ENCODE measurements at regions not wholly inside any gene's neighbourhood (a gene's known extent, or its start where the extent isn't known, plus 50 kb on each side); places are given as distances from the start of the nearest gene placed in this dataset.

DNA sequence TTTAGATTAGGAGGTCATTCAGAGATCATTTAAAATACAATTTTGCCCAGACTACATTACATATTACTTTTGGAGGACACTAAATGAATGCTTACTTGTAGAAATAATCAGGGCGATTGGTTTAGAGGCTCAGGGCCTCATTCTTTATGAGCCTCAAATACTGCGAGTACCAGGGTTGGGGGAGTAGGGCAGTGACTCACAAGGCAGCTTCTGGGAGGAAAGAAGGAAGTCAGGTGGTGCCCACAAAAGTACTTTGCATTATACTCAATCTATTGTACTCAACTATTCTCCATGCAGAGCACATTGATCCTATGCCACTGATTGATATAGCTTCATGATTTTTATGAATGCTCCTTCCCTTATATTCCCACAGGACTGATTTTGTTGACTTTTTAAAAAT lies 166.9 kb downstream of the SOCS6 start:
- no peak for DNase-seq (ENCODE audit: low read depth)

DNA sequence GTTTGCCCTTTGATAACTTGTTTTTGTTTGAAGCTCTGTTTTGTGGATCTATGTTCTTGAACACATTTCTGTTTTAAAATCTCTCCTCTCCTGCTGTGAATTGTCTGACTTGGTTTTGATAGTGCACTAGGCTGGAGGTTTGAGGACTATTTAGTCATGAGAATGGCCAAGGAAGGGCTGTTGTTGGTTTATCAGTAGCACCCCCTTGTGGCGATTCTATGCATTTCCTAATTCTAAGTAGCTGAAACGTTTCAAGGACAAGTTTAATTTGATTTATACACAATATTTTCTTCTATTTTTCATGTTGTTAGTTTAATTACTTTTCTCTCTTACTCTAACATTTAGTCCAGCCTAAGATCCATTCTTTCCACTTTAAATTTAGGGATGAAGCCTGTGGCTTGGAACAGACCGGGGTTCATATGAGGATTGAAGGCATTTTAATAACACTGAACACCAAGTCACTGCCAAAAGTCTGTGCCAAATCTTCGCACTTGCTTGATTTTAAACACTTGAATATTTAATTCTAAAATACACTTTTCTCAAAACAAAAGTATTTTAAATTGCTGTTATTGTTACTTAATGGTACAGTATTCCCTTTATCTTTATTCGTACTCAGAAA lies 166.0 kb downstream of the SOCS6 start:
- DNase-seq (ENCODE audit: low read depth) = no peak

DNA sequence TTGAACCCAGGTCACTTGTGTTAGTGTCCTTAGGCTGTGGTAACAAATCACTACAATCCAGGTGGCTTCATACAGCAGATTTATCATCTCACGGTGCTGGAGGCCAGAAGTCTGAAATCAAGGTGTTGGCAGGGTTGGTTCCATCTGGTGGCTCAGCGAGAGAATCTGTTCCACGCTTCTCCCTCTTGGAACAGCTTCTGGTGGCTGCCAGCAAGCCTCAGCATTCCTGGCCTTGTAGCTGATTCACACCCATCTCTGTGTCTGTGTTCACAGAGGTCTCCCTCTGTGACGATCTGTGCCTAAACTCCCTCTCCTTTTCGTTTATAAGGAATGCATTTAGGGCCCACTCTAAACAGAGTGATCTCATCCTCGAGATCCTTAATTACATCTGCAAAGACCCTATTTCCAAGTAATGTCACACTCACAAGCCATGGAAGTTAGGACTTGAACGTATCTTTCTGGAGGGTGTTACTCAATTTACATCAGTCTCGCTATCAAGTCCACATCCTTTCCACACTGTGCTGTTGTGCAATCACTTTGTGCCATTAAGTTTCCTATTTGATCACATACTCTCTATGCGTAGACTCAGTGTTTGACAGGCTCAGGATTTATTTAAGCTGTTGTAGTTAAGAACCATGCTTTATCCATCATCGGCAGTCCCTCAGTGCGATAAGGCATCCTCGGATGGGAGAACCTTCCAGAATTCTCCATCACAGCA lies 164.4 kb downstream of the SOCS6 start:
- DNase-seq (ENCODE audit: low read depth) = no peak

DNA sequence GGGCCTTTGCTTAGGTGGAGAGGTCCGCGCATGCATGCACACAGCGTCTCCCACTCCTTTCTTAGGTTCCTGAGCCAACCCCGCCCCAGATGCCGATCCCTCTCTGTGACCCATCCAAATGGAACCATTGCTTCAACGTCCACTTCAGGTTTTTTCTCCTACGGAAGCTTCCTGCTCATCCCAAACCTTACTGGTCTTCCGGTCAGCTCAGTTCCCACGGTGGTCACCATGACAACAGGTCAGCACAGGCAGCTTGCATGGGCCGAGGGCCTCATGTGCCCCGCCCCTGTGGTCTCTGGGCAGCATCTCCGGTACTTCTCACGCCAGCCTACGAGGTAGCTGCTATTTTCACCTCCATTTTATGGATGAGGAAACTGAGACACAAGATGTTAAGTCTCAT lies 163.7 kb downstream of the SOCS6 start:
- DNase-seq (ENCODE audit: low read depth) = no peak

DNA sequence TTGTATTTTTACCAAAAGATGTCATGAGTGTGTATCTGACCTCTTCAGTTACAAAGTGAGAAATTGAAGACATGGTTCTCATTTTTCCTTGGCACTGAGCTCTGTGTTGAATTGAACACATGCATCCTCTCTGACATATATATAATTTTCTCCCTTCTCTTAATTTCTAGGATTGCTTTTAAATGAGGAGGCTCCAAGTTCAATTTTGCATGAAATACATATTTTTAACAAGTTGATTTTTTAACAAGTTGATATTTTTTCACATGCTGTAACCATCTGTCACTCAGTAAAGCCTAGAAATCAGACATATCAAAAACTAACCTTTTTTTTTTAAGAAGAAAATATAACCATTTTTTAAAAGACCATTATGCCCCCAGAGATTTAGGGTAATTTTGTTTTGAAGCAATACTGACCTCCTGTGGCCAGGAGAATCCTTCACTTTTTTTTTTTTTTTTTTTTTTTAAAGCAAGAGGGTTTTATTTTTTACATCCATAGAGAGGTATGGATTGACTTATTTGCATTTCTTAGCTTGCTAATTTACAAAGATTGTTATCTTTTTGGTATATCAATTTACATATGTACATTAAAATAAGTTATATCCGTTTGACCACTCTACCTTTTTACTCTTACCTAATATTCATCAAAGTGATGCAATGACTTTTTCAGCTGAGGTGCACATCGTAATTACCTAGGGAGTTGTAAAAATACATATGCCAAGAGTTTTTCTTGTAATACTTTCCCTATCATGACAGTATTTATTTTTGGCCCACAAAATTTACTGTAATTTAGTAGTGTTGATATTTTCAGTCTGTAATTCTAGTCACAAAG lies 161.8 kb downstream of the SOCS6 start:
- no peak for DNase-seq (ENCODE audit: low read depth)

DNA sequence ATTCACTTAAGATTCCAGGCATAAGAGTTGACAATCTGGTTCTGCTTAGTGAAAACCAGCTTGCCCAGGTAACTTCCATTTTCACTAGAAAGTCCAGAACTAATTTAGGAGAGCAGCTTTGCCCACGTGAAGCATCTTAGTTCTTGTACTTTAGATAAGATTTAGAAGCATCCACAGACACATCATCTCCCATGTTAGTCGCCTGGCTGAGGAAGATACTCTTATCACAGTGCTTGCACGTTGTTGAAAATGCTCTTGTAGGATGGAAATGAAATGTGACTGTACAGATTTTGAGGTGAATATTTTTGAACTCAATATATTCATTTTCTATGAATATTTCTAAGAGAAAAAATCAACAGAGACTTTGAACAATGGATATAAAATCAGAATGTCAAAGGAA lies 159.7 kb downstream of the SOCS6 start:
- no peak for DNase-seq (ENCODE audit: low read depth)

DNA sequence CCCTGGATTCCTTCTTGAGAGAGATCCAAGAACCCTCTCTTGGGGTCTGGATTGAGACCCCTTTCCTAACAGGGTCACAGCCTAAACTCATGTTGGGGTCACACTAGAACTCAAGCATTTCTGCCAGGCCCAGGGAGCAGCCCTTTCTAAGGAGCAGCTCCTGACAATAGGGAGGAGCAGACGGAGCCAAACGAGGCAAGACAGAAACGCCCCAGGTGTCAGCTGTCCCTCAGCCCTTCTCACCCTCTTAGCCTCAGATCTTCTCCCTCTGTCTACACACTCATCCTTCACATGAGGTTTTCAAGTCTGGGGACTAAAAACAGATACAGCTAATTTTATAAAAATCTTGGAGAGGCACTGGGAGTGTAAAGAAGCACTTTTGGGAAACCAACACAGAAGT lies 157.2 kb downstream of the SOCS6 start:
- DNase-seq (ENCODE audit: low read depth) = no peak

DNA sequence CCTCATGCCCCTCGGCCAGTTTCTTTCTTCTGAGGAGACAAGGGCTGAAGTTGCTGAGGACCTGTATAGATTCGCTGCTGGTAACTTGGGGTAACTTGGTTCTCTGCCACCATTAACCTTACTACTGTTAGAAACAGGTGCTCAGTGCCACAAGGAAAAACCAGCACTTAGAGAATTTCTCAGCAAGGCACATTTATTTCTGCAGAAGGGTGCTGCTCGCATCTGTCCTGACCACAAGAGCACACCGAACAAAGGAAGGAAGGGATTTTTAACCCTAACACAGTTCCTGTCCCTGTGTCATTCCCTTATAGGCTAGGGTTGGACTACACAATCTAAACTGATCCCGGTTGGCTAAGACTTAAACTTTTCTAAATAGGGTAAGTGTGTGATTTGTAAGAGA lies 154.1 kb downstream of the SOCS6 start:
- DNase-seq (ENCODE audit: low read depth) = no peak

DNA sequence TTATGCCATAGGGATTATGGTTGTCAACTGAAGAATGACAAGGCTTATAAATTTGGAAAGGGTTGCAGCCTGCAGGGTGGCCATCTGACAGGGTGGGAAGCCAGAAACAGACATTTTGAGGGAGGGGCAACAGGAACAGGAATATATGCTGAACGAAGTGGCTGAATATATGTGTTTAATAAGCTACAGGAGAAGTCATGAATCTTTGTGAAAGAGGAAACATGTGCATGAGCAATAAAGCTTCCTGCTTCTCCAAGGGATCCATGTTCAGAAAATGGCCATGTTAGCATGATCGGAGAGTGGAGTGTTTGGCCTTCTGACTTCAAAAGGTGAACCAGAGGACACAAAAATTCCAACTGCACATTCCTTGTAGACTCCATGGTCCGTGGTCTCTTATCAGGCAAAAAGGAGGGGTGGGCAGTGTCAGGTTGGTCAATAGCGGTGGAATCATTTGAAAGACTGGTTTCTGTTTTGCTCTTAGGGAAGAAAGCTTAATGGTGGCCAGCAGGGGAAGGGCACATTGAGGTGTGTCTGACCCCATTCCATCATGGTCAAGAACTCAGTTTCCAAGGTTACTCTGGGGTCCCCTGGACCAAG lies 144.1 kb downstream of the SOCS6 start:
- DNase-seq (ENCODE audit: low read depth) = no peak

DNA sequence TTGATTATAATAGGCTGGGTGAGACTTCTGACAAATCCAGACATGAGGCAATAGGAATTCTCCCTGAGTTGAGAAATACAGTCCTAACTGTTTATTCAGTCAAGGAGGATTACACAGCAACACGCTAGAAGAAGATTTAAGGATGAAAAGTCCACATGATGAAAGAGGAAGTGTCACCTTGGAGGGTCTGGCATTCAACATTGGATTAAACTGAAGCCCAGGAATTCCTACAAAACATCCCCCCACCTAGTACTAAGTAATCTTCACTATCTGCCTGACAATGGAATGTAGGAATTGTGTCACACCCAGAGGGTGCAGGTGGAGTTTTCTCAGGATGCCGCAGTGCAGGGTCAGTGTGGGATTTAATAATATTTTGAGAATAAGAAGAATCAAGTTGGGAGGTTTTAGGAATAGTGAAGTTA lies 142.4 kb downstream of the SOCS6 start:
- DNase-seq (ENCODE audit: low read depth) = no peak

DNA sequence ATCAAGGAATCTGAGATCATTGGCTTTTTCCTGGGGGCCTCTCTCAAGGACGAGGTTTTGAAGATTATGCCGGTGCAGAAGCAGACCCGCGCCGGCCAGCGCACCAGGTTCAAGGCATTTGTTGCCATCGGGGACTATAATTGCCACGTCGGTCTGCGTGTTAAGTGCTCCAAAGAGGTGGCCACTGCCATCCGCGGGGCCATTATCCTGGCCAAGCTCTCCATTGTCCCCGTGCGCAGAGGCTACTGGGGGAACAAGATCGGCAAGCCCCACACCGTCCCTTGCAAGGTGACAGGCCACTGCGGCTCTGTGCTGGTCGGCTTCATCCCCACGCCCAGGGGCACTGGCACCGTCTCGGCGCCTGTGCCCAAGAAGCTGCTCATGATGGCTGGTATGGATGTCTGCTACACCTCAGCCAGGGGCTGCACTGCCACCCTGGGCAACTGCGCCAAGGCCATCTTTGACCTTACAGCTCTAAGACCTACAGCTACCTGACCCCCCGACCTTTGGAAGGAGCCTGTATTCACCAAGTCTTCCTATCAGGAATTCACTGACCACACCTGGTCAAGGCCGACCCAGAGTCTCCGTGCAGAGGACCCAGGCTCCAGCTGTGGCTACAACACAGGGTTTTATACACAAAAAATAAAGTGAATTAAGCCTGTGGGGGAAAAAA lies 141.8 kb downstream of the SOCS6 start:
- DNase-seq (ENCODE audit: low read depth) = no peak

DNA sequence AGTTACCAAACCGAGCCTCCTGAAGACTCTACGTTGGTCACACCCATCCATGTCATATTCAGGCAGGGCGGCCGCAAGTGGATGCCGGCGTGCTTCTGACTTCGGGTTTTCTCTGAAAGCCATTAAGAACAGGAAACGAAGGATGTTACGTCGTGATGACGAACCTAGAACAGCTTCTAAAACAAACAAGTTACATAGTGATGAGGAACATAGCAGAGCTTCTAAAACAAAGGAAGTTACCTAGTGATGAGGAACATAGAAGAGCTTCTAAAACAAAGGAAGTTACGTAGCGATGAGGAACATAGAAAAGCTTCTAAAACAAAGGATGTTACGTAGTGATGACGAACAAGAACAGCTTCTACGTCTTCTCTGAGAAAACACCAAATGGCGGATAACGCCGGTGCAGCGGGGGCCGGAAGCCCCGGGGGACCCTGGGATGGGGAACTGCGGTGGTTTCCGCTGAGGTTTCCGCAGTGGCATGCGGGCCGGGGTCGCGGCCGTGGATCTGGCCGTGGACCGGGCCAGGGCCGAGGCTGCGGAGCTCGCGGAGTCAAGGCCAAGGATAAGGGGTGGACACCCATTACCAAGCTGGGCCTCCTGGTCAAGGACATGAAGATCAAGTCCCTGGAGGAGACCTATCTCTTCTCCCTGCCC lies 141.1 kb downstream of the SOCS6 start:
- no peak for DNase-seq (ENCODE audit: low read depth)

DNA sequence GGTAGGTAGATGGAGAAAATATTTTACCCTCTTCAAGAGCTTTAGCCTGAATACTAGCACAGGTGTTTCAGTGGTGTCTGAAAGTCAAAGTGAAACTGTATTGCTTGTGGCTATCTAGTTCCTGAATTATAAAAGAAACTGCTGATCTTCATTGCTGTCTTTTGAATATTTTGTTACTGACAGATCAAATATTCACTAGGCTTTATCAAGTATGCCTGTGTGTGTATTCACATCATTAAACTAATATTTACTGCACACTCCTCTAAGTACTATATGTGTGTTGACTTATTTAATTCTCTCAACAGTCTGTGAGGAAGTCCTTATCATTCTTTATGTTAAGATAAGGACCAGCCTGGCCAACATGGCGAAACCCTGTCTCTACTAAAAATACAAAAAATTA lies 139.6 kb downstream of the SOCS6 start:
- DNase-seq (ENCODE audit: low read depth) = no peak

DNA sequence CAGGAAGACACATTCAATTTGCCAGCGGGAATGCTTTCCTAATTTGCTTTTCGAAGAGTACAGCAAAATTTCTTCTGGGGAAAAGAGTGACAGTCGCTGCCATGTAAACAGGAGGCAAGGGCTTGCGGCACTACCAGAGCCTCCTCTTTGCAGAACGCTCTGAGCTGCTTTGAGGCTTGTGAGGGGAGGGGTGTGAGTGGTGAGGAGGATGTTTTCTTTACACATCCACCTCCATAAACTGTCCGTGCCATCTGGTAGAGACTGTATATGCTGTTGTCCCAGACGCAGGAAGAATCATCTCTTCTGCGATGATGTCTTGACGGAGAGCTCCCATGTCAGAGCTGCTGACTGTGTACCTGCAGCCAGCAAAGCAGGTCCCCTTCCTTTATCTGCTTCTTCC lies 138.0 kb downstream of the SOCS6 start:
- DNase-seq (ENCODE audit: low read depth) = no peak

DNA sequence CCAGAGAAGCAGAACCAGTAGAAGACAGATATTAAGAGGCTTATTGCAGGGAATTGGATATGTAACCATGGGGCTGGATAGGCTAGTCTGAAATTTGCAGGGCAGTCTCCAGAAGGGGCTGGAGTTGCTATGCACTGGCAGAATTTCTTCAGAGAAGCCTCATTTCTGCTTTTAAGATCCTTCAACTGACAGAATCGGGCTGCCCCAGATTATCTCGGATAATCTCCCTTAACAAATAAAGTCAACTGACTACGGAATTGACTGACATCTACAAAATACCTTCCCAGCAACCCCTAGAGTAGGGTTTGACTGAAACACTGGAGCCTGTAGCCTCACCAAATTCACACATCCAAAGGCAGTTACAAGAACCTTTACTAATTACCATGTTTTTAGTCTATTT lies 136.4 kb downstream of the SOCS6 start:
- no peak for DNase-seq (ENCODE audit: low read depth)

DNA sequence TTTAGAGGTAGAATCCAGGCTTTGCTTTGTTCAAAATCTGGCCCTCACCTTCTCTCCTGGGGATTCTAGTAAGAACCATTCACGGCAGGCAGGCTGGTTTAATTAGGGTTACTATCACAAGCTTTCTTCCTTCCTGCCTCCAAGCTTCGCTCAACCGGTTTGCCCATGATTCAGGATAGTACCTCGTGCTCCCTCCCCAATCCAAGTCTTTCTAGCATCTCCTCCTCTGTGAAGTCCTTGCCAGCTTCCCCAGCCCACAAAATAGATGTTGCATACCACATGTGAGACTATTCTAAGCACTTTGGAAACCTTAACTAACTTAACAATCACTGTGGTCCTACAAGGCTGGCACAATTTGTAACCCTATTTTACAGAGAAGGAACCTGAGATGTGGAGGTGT lies 135.1 kb downstream of the SOCS6 start:
- no peak for DNase-seq (ENCODE audit: low read depth)

DNA sequence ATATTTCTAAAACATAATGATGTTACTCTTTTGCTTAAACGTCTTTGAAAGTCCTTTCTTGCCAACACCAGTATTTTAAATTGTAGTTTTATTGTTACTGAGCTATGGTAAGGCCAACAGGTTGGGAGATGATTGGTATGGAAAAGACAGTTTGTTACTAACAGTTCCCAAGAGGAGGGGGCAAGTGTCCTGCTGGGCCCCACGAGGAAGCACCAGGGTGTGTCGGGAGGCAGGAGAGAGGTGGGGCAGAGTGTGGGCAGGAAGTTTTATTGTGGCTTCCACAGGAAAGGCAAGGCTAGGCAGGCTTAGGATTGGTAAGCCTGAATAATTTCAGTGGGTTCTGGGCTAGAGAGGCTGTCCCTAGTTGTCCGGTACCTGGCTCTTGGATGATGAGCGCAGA lies 134.3 kb downstream of the SOCS6 start:
- no peak for DNase-seq (ENCODE audit: low read depth)

DNA sequence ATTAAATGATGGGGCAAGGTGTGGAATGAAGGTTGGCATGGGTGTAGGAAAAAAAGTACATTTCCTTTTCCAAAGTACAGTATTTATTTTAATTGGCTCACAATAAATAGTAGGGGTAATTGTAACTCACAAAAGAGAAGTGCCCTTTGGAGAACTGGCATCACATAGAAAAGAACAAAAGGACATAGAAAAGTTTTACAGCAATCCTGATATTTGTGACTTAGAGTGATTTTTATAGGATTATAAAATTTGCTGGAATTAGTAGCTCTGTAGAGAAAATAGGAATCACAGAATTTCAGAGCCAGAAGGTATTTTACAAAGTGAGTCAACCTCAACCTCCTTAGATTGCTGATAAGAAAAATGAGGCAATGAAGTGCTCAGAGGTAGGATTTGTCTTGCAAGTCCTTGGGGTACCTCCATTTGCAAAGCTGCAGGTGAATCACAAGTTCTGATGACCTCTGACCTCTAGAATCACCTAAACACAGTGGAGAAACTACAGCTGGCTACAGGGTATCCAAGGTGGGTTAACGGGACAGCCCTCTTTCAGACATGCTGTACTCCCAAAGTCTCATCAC lies 133.6 kb downstream of the SOCS6 start:
- no peak for DNase-seq (ENCODE audit: low read depth)

DNA sequence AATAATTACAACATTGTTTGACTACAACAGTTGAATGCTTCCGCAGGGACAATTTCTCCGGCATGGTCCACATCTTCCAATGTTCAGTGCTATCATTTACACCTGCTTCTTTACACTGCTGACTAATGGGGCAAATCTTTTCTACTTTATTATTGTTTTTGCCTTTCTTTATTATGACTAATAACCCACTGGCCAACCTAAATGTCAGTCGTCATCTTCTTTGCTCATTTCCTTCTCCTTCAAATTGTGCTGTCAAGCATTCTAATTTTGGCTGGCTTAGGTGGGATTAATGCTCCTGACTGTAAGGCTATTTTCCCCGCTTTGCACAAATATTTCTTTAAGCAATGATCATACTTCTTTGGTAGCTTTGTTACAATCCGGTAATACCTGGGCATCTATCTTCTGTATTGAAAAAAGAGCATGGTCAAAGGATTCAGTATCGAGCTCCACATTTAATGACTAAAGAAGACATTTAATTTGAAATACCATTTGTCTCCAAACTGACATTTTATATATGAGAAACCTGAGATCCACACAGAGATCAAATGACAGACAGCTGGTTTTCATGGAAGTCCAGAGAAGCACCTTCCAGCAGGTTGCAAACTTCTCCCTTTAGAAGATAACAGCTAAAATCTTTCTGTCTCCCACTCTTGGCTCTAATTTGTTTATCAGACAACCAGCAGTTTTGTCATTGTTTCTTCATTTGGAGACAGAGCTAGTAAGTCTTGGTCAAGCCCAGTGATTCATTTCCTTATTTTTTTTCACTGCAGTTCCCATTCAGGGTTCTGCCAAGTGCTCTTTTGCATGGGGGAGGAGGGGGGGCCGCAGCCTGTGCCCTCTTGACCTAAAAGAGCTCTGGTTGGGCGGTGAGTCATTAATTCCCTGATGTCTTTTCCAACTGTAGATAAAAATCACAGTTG lies 132.9 kb downstream of the SOCS6 start:
- DNase-seq (ENCODE audit: low read depth) = no peak

DNA sequence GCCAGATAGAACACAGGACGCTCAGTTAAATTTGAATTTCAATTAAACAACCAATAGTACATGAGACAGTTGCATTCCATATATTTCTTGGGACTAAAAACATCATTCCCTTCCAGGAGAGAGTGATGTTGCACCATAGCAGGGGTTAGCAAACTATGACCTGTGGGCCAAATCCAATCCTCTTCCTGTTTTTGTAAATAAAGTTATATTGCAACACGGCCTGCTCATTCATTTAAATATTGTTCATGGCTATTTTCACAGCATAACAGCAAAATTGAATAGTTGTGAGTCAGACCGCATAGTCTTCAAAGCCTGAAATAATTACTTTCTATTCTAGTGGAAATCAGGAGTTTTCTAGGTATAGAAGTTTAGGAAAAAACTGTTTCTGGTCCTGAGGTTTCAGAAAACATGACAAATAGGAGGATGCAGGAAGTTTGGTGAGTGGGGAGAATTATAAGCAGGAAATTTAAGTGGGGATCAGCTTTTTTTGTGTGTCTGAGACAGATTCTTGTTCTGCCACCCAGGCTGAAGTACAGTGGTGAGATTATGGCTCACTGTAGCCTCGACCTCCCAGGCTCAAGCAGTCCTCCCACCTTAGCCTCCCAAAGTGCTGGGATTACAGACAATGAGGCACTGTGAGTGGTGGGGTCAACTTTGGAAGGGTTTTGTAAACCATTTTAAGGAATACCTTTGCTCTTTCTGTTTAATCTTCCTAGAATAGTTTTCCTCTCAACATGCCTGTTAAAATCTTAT lies 131.5 kb downstream of the SOCS6 start:
- DNase-seq (ENCODE audit: low read depth) = no peak

All from stimulated activated CD8-positive, alpha-beta memory T cell treated with anti-CD3 and anti-CD28 coated beads, Interleukin-15, amount 100 ng/mL, for 1 hour (primary cell).